ENCODE measurements at regions not wholly inside any gene's neighbourhood (a gene's known extent, or its start where the extent isn't known, plus 50 kb on each side); places are given as distances from the start of the nearest gene placed in this dataset.

DNA sequence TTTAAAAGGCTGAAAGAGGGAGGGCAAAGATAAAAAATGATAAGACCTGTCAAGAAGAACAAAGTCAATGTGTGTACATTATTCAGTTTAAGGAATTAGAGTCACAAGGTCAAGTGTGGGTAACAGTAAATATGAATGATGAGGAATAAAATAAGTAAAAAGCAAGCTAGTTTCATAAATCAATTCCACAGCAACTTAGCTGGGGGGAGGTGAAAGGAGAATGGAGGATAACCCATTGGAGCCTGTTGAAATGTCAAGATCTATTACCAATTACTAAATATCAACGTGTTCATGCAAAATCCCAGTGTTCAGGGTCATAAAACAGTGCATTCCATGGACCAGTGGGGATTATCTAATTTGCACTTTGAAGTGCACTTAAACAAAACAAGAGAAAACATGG, 242.9 kb downstream of the TBX18 start:
- Histone ChIP-seq H3K4me3 (no peak overlapping the region), H3K9me3 (no peaks in the 10 kb centered on the region), H3K27ac (no peak overlapping the region), H3K36me3 (no peaks in the 10 kb centered on the region), H3K4me1 (peaks cover 0 to 3% (median 0%) of the 10 kb centered on the region in 9 donors), H3K27me3 (no peaks in the 10 kb centered on the region)
- intact Hi-C loops (cut with DNase I), result no loop called here
- ATAC-seq (no peak), DNase-seq (no peak)
- TF ChIP-seq, protein P1, sequence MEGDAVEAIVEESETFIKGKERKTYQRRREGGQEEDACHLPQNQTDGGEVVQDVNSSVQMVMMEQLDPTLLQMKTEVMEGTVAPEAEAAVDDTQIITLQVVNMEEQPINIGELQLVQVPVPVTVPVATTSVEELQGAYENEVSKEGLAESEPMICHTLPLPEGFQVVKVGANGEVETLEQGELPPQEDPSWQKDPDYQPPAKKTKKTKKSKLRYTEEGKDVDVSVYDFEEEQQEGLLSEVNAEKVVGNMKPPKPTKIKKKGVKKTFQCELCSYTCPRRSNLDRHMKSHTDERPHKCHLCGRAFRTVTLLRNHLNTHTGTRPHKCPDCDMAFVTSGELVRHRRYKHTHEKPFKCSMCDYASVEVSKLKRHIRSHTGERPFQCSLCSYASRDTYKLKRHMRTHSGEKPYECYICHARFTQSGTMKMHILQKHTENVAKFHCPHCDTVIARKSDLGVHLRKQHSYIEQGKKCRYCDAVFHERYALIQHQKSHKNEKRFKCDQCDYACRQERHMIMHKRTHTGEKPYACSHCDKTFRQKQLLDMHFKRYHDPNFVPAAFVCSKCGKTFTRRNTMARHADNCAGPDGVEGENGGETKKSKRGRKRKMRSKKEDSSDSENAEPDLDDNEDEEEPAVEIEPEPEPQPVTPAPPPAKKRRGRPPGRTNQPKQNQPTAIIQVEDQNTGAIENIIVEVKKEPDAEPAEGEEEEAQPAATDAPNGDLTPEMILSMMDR (IDR thresholded peaks at IDR 0.05), result no peak
- 23 to 45% methylated on average over 1 of the region's 1 CpG for WGBS, 2 donors

GRCh38 chr6:84517741-84518530, 246.5 kb downstream of the TBX18 start:
- Histone ChIP-seq H3K4me1 (peaks cover 0 to 3% (median 0%) of the 10 kb centered on the region in 9 donors), H3K27me3 (no peaks in the 10 kb centered on the region), H3K36me3 (no peaks in the 10 kb centered on the region), H3K27ac (no peak overlapping the region), H3K9me3 (no peaks in the 10 kb centered on the region), H3K4me3 (no peak overlapping the region)
- 75 to 86% methylated on average over 2 of the region's 2 CpGs for WGBS, 2 donors
- no peak for ATAC-seq
- intact Hi-C loops (cut with DNase I), result no loop called here
- DNase-seq, result no peak
- TF ChIP-seq, protein P1 (IDR thresholded peaks at IDR 0.05), result no peak

DNA sequence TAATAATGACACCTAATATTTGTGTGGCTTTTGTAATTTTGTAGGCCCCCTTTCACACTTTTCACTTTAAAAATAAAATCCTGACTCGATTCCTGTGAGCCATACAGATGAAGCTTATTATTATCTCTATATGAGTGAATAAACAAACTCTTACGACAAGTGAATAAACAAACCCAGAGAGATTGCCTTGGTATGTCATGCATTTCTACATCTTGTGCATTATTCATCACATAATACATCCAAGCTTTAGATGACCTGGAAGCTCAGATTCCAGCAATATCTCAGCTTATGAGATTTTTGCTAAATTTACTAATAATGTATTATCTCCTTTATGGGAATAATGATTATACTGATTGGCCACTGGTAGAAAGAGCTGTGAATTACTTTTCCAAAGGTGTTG, 248.2 kb downstream of the TBX18 start:
- no peaks in the 10 kb centered on the region for H3K9me3 ChIP-seq
- H3K27me3 ChIP-seq, result no peaks in the 10 kb centered on the region
- WGBS, 2 donors, result 71 to 83% methylated on average over 2 of the region's 2 CpGs
- H3K4me1 ChIP-seq, result no peaks in the 10 kb centered on the region
- TF ChIP-seq, protein P1 (IDR thresholded peaks at IDR 0.05), result no peak
- intact Hi-C loops (cut with DNase I), result no loop called here
- H3K36me3 ChIP-seq, result no peaks in the 10 kb centered on the region
- H3K4me3 ChIP-seq, result no peak overlapping the region
- DNase-seq, result no peak
- no peak for ATAC-seq
- no peak overlapping the region for H3K27ac ChIP-seq

DNA sequence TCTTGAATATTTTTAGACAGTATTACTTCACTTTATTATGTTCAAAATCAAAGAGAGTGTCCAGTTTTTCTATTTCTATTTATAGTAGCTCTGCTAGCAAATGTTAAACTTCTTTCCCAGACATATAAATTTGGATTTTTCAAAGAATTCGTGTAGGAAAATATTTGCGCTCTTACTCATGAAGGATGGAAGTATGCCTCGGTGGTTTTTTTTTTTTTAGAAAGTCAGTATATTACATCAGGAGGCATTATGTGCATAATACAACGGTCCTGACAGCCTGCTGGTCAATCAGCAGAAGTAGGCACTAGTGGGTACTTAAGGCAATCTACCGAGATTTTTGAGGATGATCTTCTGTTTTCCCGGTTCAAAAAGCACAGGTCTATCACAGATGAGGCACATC, 249.3 kb downstream of the TBX18 start:
- intact Hi-C loops (cut with DNase I), result no loop called here
- Histone ChIP-seq H3K4me3 (no peak overlapping the region), H3K4me1 (no peaks in the 10 kb centered on the region), H3K9me3 (no peaks in the 10 kb centered on the region), H3K36me3 (no peaks in the 10 kb centered on the region), H3K27ac (no peak overlapping the region), H3K27me3 (no peaks in the 10 kb centered on the region)
- TF ChIP-seq, protein P1 (IDR thresholded peaks at IDR 0.05), result no peak
- ATAC-seq (no peak), DNase-seq (no peak)
- WGBS, 2 donors, result 58 to 71% methylated on average over 6 of the region's 6 CpGs
